Activated CD4-positive, alpha-beta T cell treated with anti-CD3 and anti-CD28 coated beads, Interleukin-2, amount 50 U/mL, for 1 hour (primary cell): ENCODE measurements at regions not wholly inside any gene's neighbourhood (a gene's known extent, or its start where the extent isn't known, plus 50 kb on each side); places are given as distances from the start of the nearest gene placed in this dataset.
"Not testable (repeated sequence)": the region's sequence is repeated elsewhere in the genome, so short reads cannot be mapped to it uniquely, and the experiment has no call there.

ENCODE experiments used
- DNase-seq: peaks from one replicate; pipeline ENCODE4 v3.0.0-alpha.2; 2020

DNA sequence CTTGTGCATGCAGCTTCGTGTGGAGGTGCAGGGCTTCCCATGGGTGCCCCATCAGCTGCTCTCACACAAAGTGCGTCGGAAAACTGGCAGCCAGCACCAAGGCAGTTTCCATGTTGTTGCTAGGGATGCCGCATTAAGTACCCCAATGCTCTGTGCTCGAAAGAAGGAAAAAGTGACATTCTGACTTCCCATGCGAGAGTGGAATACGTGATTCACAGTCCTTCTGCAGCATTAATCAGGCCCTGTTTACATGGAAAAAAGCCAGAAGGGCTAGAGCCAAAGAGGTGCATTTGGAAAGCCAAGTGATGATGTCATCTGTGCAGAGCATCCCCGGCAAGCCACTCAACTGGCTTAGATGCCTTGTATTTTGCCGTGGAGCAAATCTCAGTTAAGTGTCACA is 258.3 kb downstream of the GATA3 start:
- DNase-seq = no peak

DNA sequence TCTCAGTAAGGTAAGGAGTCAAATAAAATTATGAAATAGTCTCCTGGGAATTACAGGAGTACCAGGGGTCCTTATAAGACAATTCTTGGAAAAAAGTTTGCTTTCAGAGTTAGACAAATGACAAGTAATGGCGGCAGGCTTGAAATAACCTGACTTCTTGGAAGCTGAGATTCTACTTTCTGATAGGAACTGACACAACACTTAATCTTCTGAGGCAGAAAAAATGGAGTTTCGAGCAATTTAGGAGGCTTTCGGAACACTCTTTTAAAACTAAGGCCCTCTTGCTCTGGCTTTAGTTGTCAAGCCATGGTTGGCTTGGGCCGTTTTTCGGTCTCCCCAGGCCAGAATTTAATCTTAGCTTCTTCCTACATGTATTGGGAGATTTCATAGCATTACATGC is 260.0 kb downstream of the GATA3 start:
- DNase-seq = no peak

DNA sequence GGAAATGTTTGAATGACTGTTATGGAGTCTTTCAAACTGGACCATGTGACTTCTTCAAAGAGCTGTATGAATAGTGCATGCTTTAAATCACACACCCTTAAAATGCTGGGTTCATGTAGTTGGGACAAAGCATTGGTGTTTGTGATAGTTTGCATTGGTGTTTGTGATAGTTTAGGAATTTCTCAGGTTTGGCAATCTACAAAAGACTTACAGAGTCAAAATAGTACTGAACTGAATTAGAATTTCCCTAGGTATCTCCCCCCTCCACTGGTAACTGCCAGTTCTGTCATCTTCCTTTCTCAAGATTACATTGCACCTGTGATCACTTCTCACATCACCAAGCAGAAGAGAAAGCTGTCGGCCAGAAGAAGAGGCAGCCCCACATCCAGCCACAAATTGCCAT is 261.1 kb downstream of the GATA3 start:
- DNase-seq = no peak

DNA sequence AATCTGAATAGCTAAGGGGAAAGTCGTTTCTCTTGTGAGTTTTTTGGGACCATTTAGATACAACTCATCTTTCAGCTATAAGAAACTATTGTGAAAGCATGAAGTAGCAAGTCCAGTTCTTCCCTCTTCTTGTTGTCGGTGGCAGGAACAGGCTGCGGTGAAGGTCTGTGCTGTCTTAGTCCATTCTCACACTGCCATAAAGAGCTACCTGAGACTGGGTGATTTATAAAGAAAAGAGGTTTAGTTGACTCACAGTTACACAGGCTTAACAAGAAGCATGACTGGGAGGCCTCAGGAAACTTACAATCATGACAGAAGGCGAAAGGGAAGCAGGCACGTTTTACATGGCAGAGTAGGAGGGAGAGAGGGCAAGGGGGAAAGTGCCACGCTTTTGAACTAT is 261.8 kb downstream of the GATA3 start:
- no peak for DNase-seq

DNA sequence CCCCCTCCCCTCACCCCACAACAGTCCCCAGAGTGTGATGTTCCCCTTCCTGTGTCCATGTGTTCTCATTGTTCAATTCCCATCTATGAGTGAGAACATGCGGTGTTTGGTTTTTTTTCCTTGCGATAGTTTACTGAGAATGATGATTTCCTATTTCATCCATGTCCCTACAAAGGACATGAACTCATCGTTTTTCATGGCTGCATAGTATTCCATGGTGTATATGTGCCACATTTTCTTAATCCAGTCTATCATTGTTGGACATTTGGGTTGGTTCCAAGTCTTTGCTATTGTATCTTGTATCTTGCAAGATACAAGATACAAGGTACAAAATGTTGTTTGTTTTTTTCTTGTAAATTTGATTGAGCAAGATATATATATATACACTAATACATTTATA is 263.9 kb downstream of the GATA3 start:
- not testable (repeated sequence) for DNase-seq

DNA sequence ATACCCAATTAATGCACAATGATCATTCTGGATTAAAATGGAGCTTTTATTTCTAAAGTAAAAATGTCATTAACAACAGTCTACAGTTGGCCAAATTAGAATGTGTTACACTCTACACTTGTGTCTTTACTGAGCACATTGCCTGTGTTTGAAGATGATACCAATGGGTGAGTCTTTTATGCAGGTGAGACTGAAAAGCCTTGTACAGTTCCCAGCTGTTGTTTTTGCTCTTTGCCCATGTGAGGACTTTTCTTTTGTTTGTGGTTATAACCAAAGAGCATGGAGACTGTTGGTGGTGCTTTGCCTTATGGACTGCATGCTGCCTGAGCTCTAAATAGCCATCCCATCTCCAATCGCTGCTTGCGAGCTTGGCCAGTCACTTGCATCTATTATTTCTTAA is 264.5 kb downstream of the GATA3 start:
- DNase-seq = no peak

DNA sequence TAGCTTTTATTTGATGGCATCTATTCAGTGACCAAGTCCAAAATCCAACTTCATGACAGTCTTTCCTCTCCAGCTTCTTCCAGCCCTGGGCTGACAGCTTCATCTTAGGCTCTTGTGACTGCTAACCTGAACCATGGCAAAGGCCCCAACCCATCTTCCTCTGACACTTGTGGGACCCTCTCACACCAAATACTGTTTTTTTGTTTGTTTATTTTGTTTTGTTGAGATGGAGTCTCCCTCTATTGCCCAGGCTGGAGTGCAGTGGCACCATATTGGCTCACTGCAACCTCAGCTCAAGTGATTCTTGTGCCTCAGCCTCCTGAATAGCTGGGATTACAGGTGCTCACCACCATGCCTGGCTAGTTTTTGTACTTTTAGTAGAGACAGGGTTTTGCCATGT is 265.2 kb downstream of the GATA3 start:
- no peak for DNase-seq

DNA sequence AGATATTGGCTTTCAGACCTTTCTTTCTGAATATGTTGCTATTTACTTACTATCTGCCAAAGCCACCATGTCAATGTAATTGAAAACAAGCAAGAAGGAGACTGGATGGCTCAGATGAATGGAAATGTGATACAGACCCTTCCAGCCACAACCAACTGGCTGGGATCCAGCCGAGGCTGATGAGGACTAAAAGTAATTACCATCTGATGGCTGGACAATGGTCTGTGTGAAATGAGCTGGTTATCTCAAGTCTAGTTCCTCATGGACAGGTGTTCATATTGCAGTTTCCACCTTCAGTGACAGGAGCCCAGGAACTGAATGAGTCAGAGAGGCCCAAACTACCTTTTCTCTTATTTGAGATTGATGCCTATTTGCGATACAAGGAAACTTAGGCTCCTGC is 267.5 kb downstream of the GATA3 start:
- no peak for DNase-seq

DNA sequence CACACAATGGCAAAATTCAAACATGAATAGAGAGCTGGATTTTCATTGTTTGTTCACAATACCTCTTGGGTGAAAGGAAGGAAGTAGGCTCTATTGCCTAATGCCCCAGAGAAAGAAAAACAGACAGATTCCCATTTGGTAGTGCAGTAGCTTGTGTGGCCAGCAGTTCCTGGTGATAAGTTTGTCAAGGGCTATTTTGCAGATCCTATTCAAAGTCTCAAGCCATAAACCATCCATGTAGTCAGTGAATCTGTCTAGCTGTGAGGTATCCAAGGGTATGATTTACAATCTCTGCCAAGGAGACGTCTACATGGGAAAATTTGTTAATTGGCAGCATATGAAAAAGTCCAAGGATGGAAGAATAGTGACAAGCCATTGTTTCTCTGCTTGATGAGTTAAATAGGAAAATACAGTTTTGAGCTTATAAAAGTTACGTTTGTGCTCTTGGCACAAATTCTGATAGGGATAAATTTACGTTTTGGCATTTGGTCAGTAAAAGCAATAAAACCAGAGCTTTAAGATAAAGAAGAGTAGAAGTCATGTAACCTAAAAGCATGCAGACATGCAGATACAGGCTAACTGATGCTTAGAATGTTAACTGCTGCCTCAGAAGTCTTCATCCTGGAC is 269.1 kb downstream of the GATA3 start:
- no peak for DNase-seq

DNA sequence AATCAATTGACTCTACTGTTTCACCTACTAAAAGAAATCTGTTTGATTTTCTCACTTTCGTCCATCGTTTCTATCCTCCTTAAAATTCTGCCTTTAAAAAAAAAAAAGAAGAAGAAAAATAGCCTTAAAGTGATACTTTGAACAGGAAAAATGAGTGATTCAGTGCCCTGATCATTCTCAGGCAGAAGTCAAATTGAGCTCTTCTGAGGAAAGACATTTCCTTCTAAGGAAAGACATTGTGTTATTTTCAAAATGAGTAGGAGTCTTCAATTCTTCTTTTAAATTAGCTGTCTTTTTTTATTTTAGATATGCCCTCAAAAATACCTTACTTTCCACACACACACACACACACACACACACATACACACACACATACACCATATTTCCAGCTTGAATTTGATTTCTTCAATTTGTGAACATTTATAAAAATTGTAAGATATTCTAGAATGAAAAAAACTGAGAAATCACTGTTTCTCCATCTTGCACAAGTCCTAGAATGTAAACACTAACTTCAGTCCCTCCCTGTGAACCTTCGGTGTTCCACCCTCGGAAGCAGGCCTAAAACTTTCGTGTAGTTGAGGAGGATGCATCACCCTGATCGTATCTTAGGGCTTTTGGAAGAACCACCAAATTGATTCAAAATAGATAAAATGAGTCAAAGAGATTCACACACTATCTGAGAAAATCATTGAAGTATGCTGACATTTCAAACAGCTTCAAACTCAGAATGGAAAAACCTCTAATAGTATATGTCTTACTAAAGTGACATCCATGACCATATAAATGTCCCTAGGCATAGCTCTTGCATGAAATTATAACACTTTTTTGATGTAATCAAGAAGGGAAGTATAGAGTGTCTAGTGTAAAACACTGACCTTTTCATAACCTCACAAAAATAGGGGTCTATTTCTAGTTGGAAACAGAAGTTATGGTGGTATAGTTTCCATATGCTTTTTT is 270.8 kb downstream of the GATA3 start:
- no peak for DNase-seq

DNA sequence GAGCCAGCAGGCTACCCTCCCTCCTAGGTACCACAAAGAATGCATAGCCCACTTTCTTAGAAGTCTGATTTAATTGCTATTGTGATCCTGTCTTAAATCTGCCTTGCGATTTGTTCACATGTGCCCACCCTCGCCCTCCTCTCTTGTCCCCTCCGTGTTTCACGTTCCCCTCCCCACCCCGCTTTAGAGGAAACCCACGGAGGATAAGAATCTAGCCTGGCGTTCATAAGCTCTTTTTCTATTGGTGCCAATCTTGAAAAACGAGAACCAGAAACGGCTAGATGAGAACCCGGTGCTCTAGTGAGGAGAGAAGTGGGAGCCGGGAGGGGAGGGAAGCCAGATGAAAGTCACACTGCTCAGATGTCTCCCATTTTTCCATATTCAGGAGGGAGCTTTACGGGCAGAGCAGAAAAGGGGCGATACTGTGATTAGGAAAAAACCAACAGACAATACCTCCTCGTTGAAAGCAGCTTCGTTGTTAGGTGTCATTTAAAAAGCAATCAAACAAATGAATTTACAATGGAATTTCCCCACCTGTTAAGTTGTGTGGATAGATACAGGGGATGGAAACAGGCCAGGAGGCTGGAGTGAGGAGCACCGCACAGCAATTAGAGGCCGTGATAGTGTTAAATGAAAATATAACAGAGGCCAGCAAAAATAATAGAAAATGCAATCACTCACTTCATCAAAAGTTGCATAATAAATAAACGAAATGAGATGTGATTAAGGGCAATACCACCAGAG is 272.1 kb downstream of the GATA3 start:
- DNase-seq = no peak

DNA sequence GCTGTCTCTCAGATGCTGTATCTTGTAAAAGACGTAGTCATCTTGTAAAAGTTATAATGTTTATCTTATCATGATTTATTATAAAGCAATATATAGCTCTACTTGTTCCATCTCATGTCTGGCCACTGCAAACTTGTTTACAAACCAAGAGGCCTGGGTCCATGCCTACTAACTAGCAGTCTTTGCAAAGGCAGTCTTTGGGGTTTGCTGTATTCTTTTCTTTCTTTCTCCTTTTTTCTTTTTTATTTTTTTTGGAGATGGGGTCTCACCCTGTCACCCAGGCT is 272.6 kb downstream of the GATA3 start:
- DNase-seq = no peak

DNA sequence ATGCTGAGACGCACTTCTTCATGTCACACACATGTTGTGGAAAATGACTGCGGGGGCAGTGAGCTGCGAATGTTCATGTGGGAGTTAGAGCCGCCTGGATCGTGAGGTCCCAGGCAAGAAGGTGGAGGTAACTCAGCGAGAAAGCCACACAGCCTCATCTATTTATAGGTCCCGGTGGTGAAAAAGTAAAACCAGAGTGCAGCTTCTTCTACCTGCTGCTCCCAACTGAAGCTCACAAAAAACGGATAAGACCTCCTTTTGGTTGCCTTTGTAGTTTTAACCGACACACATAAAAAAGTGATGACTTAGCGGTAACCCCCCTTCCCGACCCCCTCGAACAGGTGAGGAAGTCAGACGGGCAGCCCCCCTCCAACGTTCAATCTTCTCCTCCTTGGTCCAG is 276.9 kb downstream of the GATA3 start:
- DNase-seq = peak; percentile 13

DNA sequence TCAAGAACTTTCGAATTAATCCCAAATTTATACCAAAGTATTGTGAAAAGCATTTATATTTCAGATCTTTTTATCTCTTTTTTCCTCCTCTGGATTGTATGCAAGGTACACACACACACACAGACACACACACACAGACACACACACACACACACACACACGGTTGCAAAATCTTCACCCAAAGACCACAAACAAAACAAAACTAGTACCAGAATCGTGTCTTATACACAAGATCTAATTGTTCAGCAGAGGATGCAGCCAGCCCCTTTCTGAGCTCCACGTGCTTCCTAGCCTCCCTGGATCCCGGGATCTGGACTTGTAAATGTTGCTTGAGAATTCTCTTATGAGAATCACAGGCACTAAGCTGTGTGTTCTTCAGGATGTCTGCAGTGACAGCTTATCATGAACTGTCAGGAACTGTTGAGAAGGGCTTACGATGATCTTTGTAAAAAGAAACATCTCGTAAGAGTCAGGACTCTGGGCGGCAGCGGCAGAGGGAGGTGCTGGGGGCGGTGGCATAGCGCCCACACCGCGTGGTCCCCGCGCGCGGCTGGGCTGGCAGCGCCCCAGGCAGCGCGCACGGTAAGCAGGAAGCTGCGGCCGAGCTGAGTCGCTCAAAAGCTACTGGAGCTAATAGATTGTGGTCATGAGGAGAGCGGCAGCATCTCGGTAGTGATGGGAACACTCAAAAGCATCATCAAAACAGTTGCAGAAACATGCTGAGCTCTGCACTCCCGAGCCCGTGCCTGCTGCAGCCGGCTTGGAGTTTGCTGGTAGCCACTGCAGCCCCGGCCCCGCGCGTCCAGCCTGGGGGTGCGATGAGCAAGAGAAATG is 277.6 kb downstream of the GATA3 start:
- peak; percentile 87 for DNase-seq

DNA sequence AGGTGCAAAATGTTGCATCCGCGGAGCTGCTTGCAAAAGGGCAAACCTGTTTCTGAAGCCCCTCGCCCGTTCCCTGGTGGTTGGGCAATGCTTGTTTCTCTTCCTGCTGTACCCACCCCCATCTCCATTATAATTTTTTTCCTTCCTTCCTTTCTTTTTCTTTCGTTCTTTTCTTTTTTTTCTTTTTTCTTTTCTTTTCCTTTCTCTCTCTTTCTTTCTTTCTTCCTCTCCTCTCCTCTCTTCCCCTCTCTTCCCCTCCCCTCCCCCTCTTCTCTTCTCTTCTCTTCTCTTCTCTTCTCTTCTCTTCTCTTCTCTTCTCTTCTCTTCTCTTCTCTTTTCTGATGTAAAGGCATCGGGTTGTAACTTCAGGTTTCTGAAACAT is 278.2 kb downstream of the GATA3 start:
- no peak for DNase-seq

DNA sequence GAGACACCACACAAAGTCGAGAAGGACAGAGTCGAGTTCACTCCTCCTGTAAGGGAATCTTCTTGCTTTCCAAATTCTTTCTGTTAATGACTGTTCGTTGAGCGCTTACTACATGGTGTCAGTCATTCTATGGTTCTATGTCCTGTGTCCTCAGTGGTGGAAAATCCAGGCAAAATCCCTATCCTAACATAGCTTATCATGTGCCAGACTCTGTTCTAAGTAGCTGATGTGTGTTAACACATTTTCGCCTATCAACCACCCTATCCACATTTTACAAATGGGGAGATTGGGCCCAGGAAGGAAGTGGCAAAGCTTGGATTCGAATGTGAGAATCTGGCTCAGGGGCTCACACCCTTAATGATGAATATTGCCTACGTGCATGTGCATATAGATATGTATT is 280.1 kb downstream of the GATA3 start:
- DNase-seq = no peak

DNA sequence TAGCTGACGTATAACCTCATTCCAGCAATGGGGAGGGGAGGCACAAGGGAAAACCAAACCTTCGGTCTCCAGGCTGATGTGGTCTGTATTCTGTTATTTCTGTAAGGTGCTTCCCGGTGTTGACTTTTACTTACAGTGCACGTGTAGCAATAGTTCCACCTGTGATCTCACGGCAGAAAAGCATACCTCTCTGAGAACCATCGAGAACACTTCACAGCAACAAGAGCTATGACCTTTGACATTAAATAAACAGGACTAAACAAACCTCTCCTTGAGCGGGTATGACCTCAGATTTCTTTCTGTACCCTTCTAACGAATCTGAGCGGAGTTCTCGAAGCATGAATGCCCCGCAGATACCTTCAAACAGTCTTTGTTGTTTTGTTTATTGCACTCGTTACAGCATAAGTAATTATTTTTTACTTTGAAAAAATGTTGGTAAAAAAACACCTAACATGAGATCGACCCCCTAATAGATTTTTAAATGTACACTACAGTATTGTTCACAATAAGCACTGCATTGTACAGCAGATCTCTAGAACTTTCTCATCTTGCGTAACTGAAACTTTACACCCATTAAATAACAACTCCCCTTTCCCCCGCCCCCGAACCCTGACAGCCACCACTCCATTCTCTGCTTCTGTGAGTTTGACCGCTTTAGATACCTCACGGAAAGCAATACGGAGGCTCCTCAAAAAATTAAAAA is 282.3 kb downstream of the GATA3 start:
- DNase-seq = no peak

DNA sequence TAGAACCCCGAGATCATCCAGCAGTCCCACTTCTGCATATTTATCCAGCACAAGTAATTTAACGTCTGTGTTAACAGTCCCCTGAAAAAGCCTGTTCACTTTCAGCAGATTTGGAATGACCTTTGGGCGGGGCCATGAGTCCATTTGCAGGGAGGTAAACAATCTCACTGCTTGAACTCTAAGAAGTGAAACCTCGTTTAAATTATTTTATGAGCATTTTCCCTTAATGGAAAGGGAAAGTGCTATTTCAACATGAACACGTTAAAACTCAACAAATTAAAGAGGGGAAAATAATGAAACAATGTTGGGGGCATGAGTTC is 282.8 kb downstream of the GATA3 start:
- no peak for DNase-seq

DNA sequence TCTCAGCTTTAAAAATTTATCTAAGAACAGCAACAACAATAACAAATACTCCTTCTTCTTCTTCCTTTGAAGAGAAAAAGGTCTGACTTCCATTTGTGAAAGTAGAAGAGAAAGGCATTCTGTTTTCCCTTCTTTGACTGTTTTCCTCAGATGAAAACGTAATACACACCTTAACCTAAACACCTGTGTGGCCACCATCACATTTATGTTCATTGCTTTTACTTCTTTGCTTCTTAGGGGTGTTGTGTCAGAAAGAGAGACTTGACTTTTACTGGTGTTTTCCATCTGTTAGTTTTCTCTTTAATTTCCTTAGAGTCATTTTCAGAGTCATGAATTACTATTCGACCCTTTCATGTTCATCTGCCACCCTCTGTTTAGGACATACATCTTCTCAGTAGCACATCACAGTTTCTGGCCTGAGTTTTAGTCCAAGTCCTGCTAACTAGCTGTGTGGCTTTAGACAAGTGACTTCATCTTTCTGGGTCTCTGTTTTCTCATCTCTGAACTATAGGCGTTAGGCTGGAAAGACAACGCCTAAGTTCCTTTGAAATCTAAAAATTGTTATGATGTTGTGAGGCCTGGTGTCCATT is 283.8 kb downstream of the GATA3 start:
- DNase-seq = no peak

DNA sequence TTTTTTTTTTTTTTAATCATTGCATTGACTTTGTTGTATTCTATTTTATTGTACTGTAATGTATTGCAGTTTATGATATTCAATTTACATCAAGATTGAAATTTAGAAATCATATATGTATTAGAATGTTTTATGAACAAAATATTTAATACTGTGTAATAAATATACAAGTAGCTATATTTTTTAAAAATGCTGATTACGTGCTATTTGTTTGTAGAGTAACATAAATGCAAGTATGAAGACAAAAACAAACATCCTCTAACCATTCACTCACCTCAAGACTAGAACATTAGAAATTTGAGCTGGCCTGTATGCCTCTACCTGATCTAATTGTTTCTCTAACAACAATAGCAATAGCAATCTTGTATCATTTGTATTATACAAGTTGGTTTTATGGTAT is 290.3 kb downstream of the GATA3 start:
- no peak for DNase-seq

DNA sequence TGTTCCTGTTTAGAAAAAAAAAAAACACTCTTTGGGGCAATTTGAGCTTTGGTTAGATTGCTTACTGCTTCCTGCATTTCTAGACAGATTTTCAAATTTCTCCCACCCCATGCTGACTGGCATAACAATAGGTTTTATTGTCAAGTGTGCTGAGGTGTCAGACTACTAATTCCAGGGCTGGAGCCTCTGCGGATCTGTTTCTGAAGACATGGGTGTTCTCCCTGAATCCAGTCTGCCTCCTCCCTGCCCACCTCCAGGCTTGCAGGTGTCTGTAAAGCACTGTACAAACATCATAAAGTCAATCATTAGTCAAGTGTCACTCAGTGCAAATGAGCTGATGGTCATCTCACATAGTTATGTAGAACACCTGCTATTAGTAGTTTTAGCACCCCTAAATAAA is 292.4 kb downstream of the GATA3 start:
- DNase-seq = no peak

DNA sequence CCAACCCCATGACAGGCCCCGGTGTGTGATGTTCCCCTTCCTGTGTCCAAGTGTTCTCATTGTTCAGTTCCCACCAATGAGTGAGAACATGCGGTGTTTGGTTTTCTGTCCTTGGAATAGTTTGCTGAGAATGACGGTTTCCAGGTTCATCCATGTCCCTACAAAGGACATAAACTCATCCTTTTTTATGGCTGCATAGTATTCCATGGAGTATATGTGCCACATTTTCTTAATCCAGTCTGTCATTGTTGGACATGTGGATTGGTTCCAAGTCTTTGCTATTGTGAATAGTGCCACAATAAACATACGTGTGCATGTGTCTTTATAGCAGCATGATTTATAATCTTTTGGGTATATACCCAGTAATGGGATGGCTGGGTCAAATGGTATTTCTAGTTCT is 293.1 kb downstream of the GATA3 start:
- not testable (repeated sequence) for DNase-seq
